ENCODE measurements at regions not wholly inside any gene's neighbourhood (a gene's known extent, or its start where the extent isn't known, plus 50 kb on each side); places are given as distances from the start of the nearest gene placed in this dataset.

- no peak for TF ChIP-seq GLIS3 (CRISPR knock-in tag; IDR thresholded peaks at IDR 0.05)
- no peak for TF ChIP-seq CREB5 (CRISPR knock-in tag; IDR thresholded peaks at IDR 0.05; ENCODE audit: low read depth)
Measured at GRCh38 chr11:103649401-103649895, 387.0 kb upstream of the DDI1 start.
